ENCODE measurements at regions not wholly inside any gene's neighbourhood (a gene's known extent, or its start where the extent isn't known, plus 50 kb on each side); places are given as distances from the start of the nearest gene placed in this dataset.

GRCh38 chr2:18404708-18405107 is 155.7 kb downstream of the RDH14 start:
- TF ChIP-seq, protein P1, sequence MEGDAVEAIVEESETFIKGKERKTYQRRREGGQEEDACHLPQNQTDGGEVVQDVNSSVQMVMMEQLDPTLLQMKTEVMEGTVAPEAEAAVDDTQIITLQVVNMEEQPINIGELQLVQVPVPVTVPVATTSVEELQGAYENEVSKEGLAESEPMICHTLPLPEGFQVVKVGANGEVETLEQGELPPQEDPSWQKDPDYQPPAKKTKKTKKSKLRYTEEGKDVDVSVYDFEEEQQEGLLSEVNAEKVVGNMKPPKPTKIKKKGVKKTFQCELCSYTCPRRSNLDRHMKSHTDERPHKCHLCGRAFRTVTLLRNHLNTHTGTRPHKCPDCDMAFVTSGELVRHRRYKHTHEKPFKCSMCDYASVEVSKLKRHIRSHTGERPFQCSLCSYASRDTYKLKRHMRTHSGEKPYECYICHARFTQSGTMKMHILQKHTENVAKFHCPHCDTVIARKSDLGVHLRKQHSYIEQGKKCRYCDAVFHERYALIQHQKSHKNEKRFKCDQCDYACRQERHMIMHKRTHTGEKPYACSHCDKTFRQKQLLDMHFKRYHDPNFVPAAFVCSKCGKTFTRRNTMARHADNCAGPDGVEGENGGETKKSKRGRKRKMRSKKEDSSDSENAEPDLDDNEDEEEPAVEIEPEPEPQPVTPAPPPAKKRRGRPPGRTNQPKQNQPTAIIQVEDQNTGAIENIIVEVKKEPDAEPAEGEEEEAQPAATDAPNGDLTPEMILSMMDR (conservative IDR thresholded peaks at IDR 0.05 in 1 of 2, IDR thresholded peaks at IDR 0.05 in 1 of 2; ENCODE audit: low read depth in 1 of 2, low read length in 2 of 2): no peak
- no peak for TF ChIP-seq EZH2 (IDR thresholded peaks at IDR 0.05; ENCODE audit: low read length, missing control alignments)

All from fibroblast of lung (primary cell).